CD4-positive, alpha-beta T cell (primary cell): ENCODE measurements at regions not wholly inside any gene's neighbourhood (a gene's known extent, or its start where the extent isn't known, plus 50 kb on each side); places are given as distances from the start of the nearest gene placed in this dataset.
"Not testable (repeated sequence)": the region's sequence is repeated elsewhere in the genome, so short reads cannot be mapped to it uniquely, and the experiment has no call there.

Experiments
- ATAC-seq: fragments of 200-7000 bp; cut with Tn5 transposase; one replicate; pipeline ENCODE4 v1.10.0; 2022; ENCODE audit warnings: mild to moderate bottlenecking; ENCODE audit not compliant: poor library complexity
- CTCF ChIA-PET: fragments of 350-600 bp; sonication (Branson Sonifier 250); formaldehyde crosslinking; loops from one replicate; lab custom pipeline; 2021; ENCODE audit warnings: antibody characterized with exemption, inconsistent platforms; lab: Charles Lee
- POLR2A ChIA-PET: fragments of 350-600 bp; sonication (Branson Sonifier 250); formaldehyde crosslinking; loops from one replicate; lab custom pipeline; 2021; ENCODE audit warnings: antibody characterized with exemption, inconsistent platforms; lab: Charles Lee
- DNase-seq, 14 experiments: peaks; one replicate each; pipeline ENCODE4 v3.0.0-alpha.2; 2013 to 2020; ENCODE audit warnings: mixed read lengths in 2 of 14
- H3K27ac ChIP-seq, 2 donors: one replicate each; pipeline versions ENCODE4 v1.5.1 to v1.7.0; 2013; ENCODE audit warnings: low read length in 2 of 2, low read depth in 1 of 2, mild to moderate bottlenecking in 1 of 2
- H3K27me3 ChIP-seq, 2 experiments: 1 replicate in 1 of 2; 2 replicates in 1 of 2; pipeline versions ENCODE4 v1.6.1 to v1.7.0; 2013; ENCODE audit warnings: low read length in 2 of 2, control low read depth in 1 of 2, mild to moderate bottlenecking in 1 of 2, moderate library complexity in 1 of 2; ENCODE audit not compliant: insufficient read depth in 2 of 2, control insufficient read depth in 1 of 2
- H3K36me3 ChIP-seq: one replicate; pipeline ENCODE4 v1.6.1; 2013; ENCODE audit warnings: low read length, control low read depth; ENCODE audit not compliant: insufficient read depth
- H3K4me1 ChIP-seq: one replicate; pipeline ENCODE4 v1.6.1; 2013; ENCODE audit warnings: low read length, control low read depth; ENCODE audit not compliant: insufficient read depth
- H3K4me3 ChIP-seq: one replicate; pipeline ENCODE4 v1.5.1; 2013; ENCODE audit warnings: mild to moderate bottlenecking, low read length, moderate library complexity
- H3K9me3 ChIP-seq, 2 experiments: 1 replicate in 1 of 2; 2 replicates in 1 of 2; pipeline versions ENCODE4 v1.6.1 to v1.7.0; 2013; ENCODE audit warnings: low read length in 2 of 2, mild to moderate bottlenecking in 2 of 2, control low read depth in 1 of 2, moderate library complexity in 1 of 2; ENCODE audit not compliant: control insufficient read depth in 1 of 2, insufficient read depth in 1 of 2
- H3K27ac Mint-ChIP-seq: one replicate; pipeline ENCODE4 v1.8.0; 2020; ENCODE audit warnings: mixed read lengths
- H3K27me3 Mint-ChIP-seq: one replicate; pipeline ENCODE4 v1.8.0; 2021; ENCODE audit warnings: mixed read lengths
- H3K36me3 Mint-ChIP-seq: one replicate; pipeline ENCODE4 v1.8.0; 2021; ENCODE audit warnings: low read depth, mixed read lengths
- H3K4me1 Mint-ChIP-seq: one replicate; pipeline ENCODE4 v1.8.0; 2021; ENCODE audit warnings: low read depth, mixed read lengths
- H3K4me3 Mint-ChIP-seq: one replicate; pipeline ENCODE4 v1.8.0; 2020; ENCODE audit warnings: mild to moderate bottlenecking, mixed read lengths
- H3K9me3 Mint-ChIP-seq: one replicate; pipeline ENCODE4 v1.8.0; 2020; ENCODE audit warnings: mixed read lengths
- intact Hi-C, 2 experiments: fragments of 100-400 bp; cut with DNase I in 1 of 2; cut with micrococcal nuclease in 1 of 2; formaldehyde crosslinking; loops; one replicate each; pipeline versions ENCODE4 v1.15.1 to v1.9.0; 2023 to 2025; cut with DNase I, micrococcal nuclease
- TF ChIP-seq, protein P1 (sequence below): fragments of 200-600 bp; IDR thresholded peaks from one replicate; pipeline ENCODE4 v1.8.0; 2022; ENCODE audit warnings: antibody characterized with exemption, mild to moderate bottlenecking

DNA sequence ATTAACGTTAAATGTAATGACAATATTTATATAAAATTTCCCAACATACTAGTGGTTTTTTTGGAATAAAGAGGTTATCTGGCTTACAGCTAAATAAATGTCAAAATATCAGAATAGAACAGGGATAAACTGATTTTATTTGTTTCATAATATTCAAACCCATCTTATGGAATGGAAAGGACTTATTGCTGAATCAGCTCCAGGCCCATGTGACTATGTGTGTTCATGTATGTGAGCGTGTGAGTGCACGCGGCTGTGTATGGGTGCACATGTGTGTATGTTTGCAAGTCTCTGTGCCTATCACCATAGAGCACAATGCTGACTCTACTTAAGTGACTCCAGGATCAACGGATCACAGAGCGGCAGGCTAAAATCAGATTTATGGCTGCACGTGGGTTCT is 392.3 kb upstream of the GRM7 start:
- H3K27ac ChIP-seq, result no peak overlapping the region
- Mint-ChIP-seq H3K4me1 (no peaks in the 10 kb centered on the region), H3K27ac (no peak overlapping the region), H3K27me3 (no peaks in the 10 kb centered on the region), H3K36me3 (no peaks in the 10 kb centered on the region), H3K9me3 (peaks cover 7% of the 10 kb centered on the region), H3K4me3 (no peak overlapping the region)
- POLR2A ChIA-PET, result no interaction called here
- no peak for DNase-seq
- ATAC-seq, result no peak
- intact Hi-C loops, result no loop called here
- H3K4me1 ChIP-seq, result no peaks in the 10 kb centered on the region
- H3K9me3 ChIP-seq, result peaks cover 0 to 4% of the 10 kb centered on the region in 2 experiments
- H3K36me3 ChIP-seq, result no peaks in the 10 kb centered on the region
- TF ChIP-seq, protein P1, sequence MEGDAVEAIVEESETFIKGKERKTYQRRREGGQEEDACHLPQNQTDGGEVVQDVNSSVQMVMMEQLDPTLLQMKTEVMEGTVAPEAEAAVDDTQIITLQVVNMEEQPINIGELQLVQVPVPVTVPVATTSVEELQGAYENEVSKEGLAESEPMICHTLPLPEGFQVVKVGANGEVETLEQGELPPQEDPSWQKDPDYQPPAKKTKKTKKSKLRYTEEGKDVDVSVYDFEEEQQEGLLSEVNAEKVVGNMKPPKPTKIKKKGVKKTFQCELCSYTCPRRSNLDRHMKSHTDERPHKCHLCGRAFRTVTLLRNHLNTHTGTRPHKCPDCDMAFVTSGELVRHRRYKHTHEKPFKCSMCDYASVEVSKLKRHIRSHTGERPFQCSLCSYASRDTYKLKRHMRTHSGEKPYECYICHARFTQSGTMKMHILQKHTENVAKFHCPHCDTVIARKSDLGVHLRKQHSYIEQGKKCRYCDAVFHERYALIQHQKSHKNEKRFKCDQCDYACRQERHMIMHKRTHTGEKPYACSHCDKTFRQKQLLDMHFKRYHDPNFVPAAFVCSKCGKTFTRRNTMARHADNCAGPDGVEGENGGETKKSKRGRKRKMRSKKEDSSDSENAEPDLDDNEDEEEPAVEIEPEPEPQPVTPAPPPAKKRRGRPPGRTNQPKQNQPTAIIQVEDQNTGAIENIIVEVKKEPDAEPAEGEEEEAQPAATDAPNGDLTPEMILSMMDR, result no peak
- CTCF ChIA-PET, result no interaction called here
- H3K4me3 ChIP-seq, result no peak overlapping the region
- no peaks in the 10 kb centered on the region for H3K27me3 ChIP-seq

DNA sequence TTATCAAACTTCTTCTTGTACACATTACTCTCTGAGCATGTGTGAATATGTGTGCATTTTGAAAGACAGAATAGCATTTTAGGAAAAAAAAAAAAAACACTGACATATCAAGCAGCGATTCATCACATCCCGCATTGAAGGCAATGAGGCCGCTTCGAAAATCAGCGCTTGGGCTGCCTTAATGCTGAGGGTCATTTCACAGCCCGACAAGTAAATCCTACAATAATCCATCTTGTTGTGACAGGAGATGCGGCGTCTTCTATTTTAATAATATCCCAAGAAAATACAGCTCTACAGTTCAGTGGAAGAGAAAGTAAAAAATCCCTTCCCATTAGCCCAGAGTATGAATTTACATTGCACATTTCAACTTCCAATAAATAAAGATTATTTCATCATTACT is 389.2 kb upstream of the GRM7 start:
- H3K27ac ChIP-seq, result no peak overlapping the region
- CTCF ChIA-PET, result no interaction called here
- POLR2A ChIA-PET, result no interaction called here
- no peaks in the 10 kb centered on the region for H3K27me3 ChIP-seq
- TF ChIP-seq, protein P1, result no peak
- intact Hi-C loops, result no loop called here
- peaks cover 0 to 4% of the 10 kb centered on the region in 2 experiments for H3K9me3 ChIP-seq
- H3K4me3 ChIP-seq, result no peak overlapping the region
- H3K4me1 ChIP-seq, result no peaks in the 10 kb centered on the region
- Mint-ChIP-seq H3K27me3 (no peaks in the 10 kb centered on the region), H3K9me3 (peaks cover 5% of the 10 kb centered on the region), H3K4me3 (no peak overlapping the region), H3K4me1 (no peaks in the 10 kb centered on the region), H3K36me3 (no peaks in the 10 kb centered on the region), H3K27ac (no peak overlapping the region)
- no peak for ATAC-seq
- DNase-seq, result no peak
- no peaks in the 10 kb centered on the region for H3K36me3 ChIP-seq

DNA sequence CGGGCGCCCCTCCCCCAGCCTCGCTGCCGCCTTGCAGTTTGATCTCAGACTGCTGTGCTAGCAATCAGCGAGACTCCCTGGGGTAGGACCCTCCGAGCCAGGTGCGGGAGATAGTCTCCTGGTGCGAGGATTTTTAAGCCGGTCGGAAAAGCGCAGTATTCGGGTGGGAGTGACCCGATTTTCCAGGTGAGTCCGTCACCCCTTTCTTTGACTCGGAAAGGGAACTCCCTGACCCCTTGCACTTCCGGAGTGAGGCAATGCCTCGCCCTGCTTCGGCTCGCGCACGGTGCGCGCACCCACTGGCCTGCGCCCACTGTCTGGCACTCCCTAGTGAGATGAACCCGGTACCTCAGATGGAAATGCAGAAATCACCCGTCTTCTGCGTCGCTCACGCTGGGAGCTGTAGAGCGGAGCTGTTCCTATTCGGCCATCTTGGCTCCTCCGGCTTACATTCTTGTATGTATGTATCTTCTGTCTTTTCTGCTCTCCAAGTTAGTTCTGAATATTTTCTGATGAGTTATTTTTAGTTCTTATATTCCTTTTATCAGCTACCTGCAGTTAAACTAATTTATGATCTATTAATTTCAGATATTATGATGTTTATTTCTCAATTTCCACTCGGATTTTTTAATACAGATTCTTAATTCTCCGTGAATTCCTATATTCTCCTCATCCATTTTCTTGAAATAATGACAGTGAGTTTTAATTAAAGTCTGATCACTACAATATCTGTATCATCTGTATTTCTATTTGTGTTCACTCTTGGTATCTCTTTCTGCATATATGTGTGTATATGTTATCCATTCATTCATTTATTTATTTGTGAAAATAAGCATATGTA is 370.2 kb upstream of the GRM7 start:
- ATAC-seq, H3K9me3 Mint-ChIP-seq, H3K27me3 Mint-ChIP-seq, H3K27ac Mint-ChIP-seq, H3K4me1 Mint-ChIP-seq, H3K36me3 ChIP-seq, H3K4me3 ChIP-seq, H3K4me1 ChIP-seq, DNase-seq, H3K36me3 Mint-ChIP-seq, H3K27ac ChIP-seq, H3K27me3 ChIP-seq, H3K4me3 Mint-ChIP-seq, H3K9me3 ChIP-seq, intact Hi-C loops, CTCF ChIA-PET, POLR2A ChIA-PET: not testable (repeated sequence)

DNA sequence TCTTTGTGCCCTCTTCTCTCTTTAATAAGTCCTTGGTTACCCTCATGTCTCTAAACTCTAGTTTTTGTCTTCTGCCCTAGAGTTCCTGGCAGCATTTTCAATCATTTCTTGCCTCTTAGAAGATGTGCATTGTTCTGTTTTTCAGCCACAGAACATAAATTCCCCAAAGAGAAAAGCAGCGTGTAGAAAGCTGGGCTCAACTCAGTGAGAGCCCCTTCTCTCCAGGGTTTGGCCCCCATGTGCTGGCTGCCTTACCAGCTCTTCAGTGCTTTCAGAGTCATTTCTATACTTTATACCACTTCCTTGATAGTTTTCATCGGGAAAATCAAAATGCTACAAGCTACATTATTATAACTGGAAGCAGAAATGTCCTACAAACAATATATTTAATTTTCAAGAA is 369.1 kb upstream of the GRM7 start:
- ATAC-seq (no peak), DNase-seq (no peak)
- Histone ChIP-seq H3K4me1 (no peaks in the 10 kb centered on the region), H3K4me3 (no peak overlapping the region), H3K27me3 (no peaks in the 10 kb centered on the region), H3K27ac (no peak overlapping the region), H3K36me3 (no peaks in the 10 kb centered on the region), H3K9me3 (peaks cover 0 to 3% of the 10 kb centered on the region in 2 experiments)
- ChIA-PET CTCF (no interaction called here), POLR2A (no interaction called here)
- Mint-ChIP-seq H3K36me3 (no peaks in the 10 kb centered on the region), H3K27me3 (no peaks in the 10 kb centered on the region), H3K27ac (no peak overlapping the region), H3K9me3 (peaks cover 6% of the 10 kb centered on the region), H3K4me3 (no peak overlapping the region), H3K4me1 (no peaks in the 10 kb centered on the region)
- TF ChIP-seq, protein P1, result no peak
- intact Hi-C loops, result no loop called here
